ENCODE measurements at regions not wholly inside any gene's neighbourhood (a gene's known extent, or its start where the extent isn't known, plus 50 kb on each side); places are given as distances from the start of the nearest gene placed in this dataset.
A peak's percentile ranks its signal among the peaks of the same experiment; 100 is the strongest.

- CTCF ChIA-PET: interaction anchor here (1.1 kb wide), 1 partner anchor 193 kb away, joined by 4 read pairs; no protein-coding TSS in a partner anchor
- no peaks in the 10 kb centered on the region for H3K9me3 Mint-ChIP-seq
- ATAC-seq: no peak
- H3K36me3 Mint-ChIP-seq: no peaks in the 10 kb centered on the region; the same call in 1 of the 2 replicates
- no peak for TF ChIP-seq TEAD1 (CRISPR knock-in tag; IDR thresholded peaks at IDR 0.05)
- TF ChIP-seq ZNF317 (CRISPR knock-in tag; IDR thresholded peaks at IDR 0.05; ENCODE audit: borderline replicate concordance, low read depth): no peak
- no peak for TF ChIP-seq FOXP1 (CRISPR knock-in tag; IDR thresholded peaks at IDR 0.05; ENCODE audit: borderline replicate concordance)
- no peak for TF ChIP-seq EMX1 (CRISPR knock-in tag; IDR thresholded peaks at IDR 0.05)
- TF ChIP-seq FOXP4 (CRISPR knock-in tag; IDR thresholded peaks at IDR 0.05): no peak
- no peak for TF ChIP-seq NR3C1 (CRISPR knock-in tag; conservative IDR thresholded peaks at IDR 0.05; ENCODE audit: low read depth)
- no peak for TF ChIP-seq NR1H2 (CRISPR knock-in tag; IDR thresholded peaks at IDR 0.05)
- no peak for TF ChIP-seq USF1 (CRISPR knock-in tag; IDR thresholded peaks at IDR 0.05)
- TF ChIP-seq HMGXB4 (CRISPR knock-in tag; IDR thresholded peaks at IDR 0.05): no peak
- no peak for TF ChIP-seq PRRX2 (CRISPR knock-in tag; IDR thresholded peaks at IDR 0.05)
- TF ChIP-seq MLX (CRISPR knock-in tag; IDR thresholded peaks at IDR 0.05): no peak
- no peak for TF ChIP-seq ATF2 (CRISPR knock-in tag; IDR thresholded peaks at IDR 0.05; ENCODE audit: borderline replicate concordance, low read depth)
- no peak for TF ChIP-seq ATF3 (CRISPR knock-in tag; conservative IDR thresholded peaks at IDR 0.05)
- no peak for TF ChIP-seq ZMAT4 (CRISPR knock-in tag; IDR thresholded peaks at IDR 0.05)
- TF ChIP-seq ZBTB21 (CRISPR knock-in tag; IDR thresholded peaks at IDR 0.05; ENCODE audit: borderline replicate concordance): no peak
- no peak for TF ChIP-seq ERG (CRISPR knock-in tag; IDR thresholded peaks at IDR 0.05)
- TF ChIP-seq GTF2I (CRISPR knock-in tag; conservative IDR thresholded peaks at IDR 0.05): no peak
- TF ChIP-seq AFF4 (CRISPR knock-in tag; IDR thresholded peaks at IDR 0.05; ENCODE audit: borderline replicate concordance): no peak
- peaks cover 50% of the 10 kb centered on the region for H3K4me1 Mint-ChIP-seq
- DNase-seq (ENCODE audit: low spot score): no peak
- peak overlapping the region; percentile 57; the same call in 1 of the 2 replicates for H3K27ac Mint-ChIP-seq
- no peak overlapping the region for H3K4me3 Mint-ChIP-seq
- POLR2A ChIA-PET: no interaction called here
- no peaks in the 10 kb centered on the region for H3K27me3 Mint-ChIP-seq (ENCODE audit: low read depth)
Measured at GRCh38 chr2:120887320-120887697, 151.6 kb downstream of the GLI2 start.
